ENCODE measurements at regions not wholly inside any gene's neighbourhood (a gene's known extent, or its start where the extent isn't known, plus 50 kb on each side); places are given as distances from the start of the nearest gene placed in this dataset.

GRCh38 chr4:115293093-115293462 lies 179.7 kb upstream of the NDST4 start:
- no peak overlapping the region for H3K4me3 ChIP-seq (ENCODE audit: low read depth, low read length)
- DNase-seq (ENCODE audit: low read depth, low spot score): no peak
- ChIA-PET CTCF (no interaction called here), POLR2A (no interaction called here)
- H3K27me3 ChIP-seq (ENCODE audit: control insufficient read depth, insufficient read depth, low read length): no peaks in the 10 kb centered on the region
- no peaks in the 10 kb centered on the region; the same call in none of the 2 replicates for H3K9me3 ChIP-seq (ENCODE audit: control insufficient read depth, insufficient read depth, low read length)
- no peak overlapping the region for H3K27ac ChIP-seq (ENCODE audit: low read depth, low read length)
- TF ChIP-seq CTCF (IDR thresholded peaks at IDR 0.05; ENCODE audit: low read depth, low read length): no peak

DNA sequence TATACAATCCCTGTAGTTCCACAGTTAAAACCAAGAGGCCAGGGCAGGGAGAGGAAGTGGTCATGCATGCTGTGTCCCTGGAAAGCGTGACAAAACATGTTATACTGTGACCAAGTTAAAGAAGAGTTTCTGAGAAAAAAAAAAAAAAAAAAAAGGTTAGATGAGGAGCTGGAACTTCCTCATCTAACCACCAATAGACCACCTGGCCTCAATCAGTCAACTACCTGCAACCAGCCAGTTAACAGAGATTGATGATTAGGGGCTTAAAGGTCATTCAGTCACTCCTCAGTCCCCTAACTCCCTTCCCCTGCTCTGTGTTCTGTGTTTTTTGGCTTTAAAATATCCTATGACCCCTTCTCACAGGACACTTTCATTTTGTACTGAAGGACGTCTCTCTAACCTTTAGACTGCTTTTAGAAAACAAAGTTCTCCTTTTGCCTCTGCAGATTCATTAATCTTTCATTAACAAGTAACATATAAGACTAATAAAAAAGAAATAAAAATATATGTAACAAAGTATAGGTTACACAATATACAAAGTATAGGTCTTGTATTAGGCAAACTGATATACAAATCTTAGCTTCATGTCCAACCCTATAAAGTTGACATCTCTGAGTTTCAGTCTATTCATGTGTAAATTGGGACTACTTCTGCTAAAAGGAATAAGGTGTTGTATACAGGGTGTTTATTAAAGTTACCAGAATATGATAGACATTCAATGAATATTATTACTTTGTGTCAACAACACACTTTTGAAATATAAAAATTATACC lies 179.1 kb upstream of the NDST4 start:
- no peak for TF ChIP-seq CTCF (IDR thresholded peaks at IDR 0.05; ENCODE audit: low read depth, low read length)
- CTCF ChIA-PET: interaction anchor here (0.6 kb wide), 2 partner anchors 41 to 1345 kb away, joined by 3 read pairs; no protein-coding TSS in a partner anchor
- H3K27me3 ChIP-seq (ENCODE audit: control insufficient read depth, insufficient read depth, low read length): no peaks in the 10 kb centered on the region
- POLR2A ChIA-PET: no interaction called here
- no peak for DNase-seq (ENCODE audit: low read depth, low spot score)
- H3K27ac ChIP-seq (ENCODE audit: low read depth, low read length): no peak overlapping the region
- no peak overlapping the region for H3K4me3 ChIP-seq (ENCODE audit: low read depth, low read length)
- no peaks in the 10 kb centered on the region; the same call in none of the 2 replicates for H3K9me3 ChIP-seq (ENCODE audit: control insufficient read depth, insufficient read depth, low read length)

- H3K4me3 ChIP-seq (ENCODE audit: low read depth, low read length): no peak overlapping the region
- H3K9me3 ChIP-seq (ENCODE audit: control insufficient read depth, insufficient read depth, low read length): no peaks in the 10 kb centered on the region
- H3K27ac ChIP-seq (ENCODE audit: low read depth, low read length): no peak overlapping the region
- ChIA-PET CTCF (no interaction called here), POLR2A (no interaction called here)
- DNase-seq (ENCODE audit: low read depth, low spot score): no peak
- H3K27me3 ChIP-seq (ENCODE audit: control insufficient read depth, insufficient read depth, low read length): no peaks in the 10 kb centered on the region
- no peak for TF ChIP-seq CTCF (IDR thresholded peaks at IDR 0.05; ENCODE audit: low read depth, low read length)
Observed at GRCh38 chr4:115287426-115287825, 174.0 kb upstream of the NDST4 start.

GRCh38 chr4:115279330-115279729 lies 165.9 kb upstream of the NDST4 start:
- no peaks in the 10 kb centered on the region for H3K27me3 ChIP-seq (ENCODE audit: control insufficient read depth, insufficient read depth, low read length)
- POLR2A ChIA-PET: no interaction called here
- CTCF ChIA-PET: no interaction called here
- no peak for TF ChIP-seq CTCF (IDR thresholded peaks at IDR 0.05; ENCODE audit: low read depth, low read length)
- DNase-seq (ENCODE audit: low read depth, low spot score): no peak
- H3K9me3 ChIP-seq (ENCODE audit: control insufficient read depth, insufficient read depth, low read length): no peaks in the 10 kb centered on the region
- no peak overlapping the region for H3K4me3 ChIP-seq (ENCODE audit: low read depth, low read length)
- no peak overlapping the region for H3K27ac ChIP-seq (ENCODE audit: low read depth, low read length)

DNA sequence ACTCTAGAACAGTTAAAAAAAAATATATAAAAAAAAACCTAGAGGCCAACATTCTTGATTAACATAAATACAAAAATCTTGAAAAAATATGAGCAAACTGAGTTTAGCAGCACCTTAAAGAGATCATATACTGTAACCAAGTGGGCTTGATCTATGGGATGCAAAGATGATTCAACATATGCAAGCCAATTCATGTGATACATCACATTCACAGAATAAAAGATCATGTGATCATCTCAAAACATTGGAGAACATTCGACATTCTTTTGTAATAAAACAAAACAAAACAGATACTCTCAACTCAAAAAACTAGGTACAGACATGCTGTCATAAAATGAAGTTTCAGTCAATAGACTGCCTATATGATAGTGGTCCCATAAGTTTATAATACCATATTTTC lies 165.4 kb upstream of the NDST4 start:
- CTCF ChIA-PET: no interaction called here

More for the DNA sequence above, 165.4 kb upstream of the NDST4 start:
- Histone ChIP-seq H3K27me3 (ENCODE audit: control insufficient read depth, insufficient read depth, low read length) (no peaks in the 10 kb centered on the region), H3K27ac (ENCODE audit: low read depth, low read length) (no peak overlapping the region), H3K4me3 (ENCODE audit: low read depth, low read length) (no peak overlapping the region), H3K9me3 (ENCODE audit: control insufficient read depth, insufficient read depth, low read length) (no peaks in the 10 kb centered on the region)
- TF ChIP-seq CTCF (IDR thresholded peaks at IDR 0.05; ENCODE audit: low read depth, low read length): no peak
- no peak for DNase-seq (ENCODE audit: low read depth, low spot score)
- POLR2A ChIA-PET: no interaction called here

Measured in AG04450 (cell line).